SH-SY5Y (cell line): ENCODE measurements at regions not wholly inside any gene's neighbourhood (a gene's known extent, or its start where the extent isn't known, plus 50 kb on each side); places are given as distances from the start of the nearest gene placed in this dataset.

ENCODE experiments used
- GATA2 ChIP-seq: IDR thresholded peaks from 2 replicates; pipeline ENCODE4 v1.6.1; 2011; ENCODE audit warnings: mild to moderate bottlenecking, low read depth, low read length
- GATA3 ChIP-seq: IDR thresholded peaks from 2 replicates; pipeline ENCODE4 v1.6.1; 2011; ENCODE audit warnings: low read depth, mild to moderate bottlenecking, low read length, moderate library complexity

DNA sequence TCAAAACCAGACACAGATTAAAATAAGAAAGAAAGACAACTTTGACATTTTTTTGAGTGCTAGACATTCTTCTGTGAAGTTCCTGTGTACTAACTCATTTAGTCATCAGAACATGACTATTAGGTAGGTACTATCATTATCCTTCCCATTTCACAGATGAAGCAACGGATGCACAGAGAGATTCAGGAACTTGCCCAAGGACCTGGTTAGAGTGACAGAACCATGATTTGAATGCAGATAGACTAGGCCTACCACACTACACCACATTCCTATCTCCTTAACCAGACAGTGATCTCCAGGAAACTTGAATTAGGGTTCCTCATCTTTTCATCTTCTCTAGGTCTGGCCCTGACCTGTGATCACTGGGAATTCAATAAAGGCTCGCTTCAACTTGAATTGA lies 54.4 kb upstream of the MED13L start:
- TF ChIP-seq GATA2 (no peak), GATA3 (no peak)

GRCh38 chr12:116332705-116333380 lies 55.4 kb upstream of the MED13L start:
- TF ChIP-seq GATA3 = no peak
- no peak for TF ChIP-seq GATA2

GRCh38 chr12:116333402-116333801 lies 55.9 kb upstream of the MED13L start:
- no peak for TF ChIP-seq GATA3
- no peak for TF ChIP-seq GATA2

DNA sequence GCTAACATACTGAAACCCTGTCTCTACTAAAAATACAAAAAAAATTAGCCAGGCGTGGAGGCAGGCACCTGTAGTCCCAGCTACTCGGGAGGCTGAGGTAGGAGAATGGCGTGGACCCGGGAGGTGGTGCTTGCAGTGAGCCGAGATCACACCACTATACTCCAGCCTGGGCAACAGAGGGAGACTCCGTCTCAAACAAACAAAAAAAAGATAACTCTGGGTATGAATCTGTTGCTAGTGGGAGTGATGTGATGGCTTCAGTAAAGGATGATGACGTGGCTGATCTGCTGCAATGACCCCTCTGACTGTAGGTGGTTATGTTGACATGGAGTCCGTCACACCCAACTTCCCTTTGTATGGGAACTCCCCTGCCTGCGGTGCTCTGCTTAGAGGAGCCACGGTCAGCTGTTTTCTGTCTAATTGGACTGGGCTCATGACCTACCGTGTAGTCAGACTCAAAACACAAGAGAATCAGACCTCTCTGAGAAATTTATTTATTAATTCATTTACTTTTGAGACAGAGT lies 59.1 kb upstream of the MED13L start:
- TF ChIP-seq GATA3 = no peak
- TF ChIP-seq GATA2 = no peak

- TF ChIP-seq GATA3 (no peak), GATA2 (no peak)
These were observed 59.8 kb upstream of the MED13L start for GRCh38 chr12:116337312-116337711.

DNA sequence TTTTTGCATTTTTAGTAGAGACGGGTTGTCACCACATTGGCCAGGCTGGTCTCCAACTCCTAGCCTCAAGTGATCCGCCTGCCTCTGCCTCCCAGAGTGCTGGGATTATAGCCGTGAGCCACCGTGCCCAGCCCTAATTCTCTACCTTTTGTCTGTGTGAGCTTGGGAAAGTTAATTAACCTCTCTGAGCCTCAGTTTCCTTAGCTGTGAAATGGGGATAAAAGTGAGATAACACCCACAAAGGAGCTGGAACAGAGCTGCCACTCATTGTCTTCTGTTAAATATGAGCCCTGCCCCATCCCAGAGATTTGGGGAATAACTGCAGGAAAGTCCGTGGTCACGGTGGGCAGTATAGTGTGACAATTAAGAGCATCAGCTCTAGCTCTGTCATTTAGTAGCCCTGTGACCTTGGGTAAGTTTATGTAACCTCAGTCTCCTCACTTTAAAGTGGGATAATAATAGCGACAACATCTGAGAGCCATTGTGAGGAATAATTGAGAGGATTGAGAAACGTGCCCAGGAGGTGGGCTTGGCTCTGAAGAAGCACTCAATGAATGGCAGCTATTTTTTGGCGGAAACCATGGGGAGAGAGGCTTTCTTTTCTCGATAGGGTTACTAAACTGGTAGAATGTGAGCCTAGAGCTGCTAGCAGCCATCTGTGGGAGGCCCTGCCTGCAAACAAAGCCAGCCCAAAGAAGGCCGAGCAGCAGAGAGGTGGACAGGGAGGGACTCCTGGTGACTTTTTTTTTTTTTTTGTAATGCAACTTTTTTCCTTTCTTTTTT lies 60.8 kb upstream of the MED13L start:
- TF ChIP-seq GATA3 (no peak), GATA2 (no peak)

DNA sequence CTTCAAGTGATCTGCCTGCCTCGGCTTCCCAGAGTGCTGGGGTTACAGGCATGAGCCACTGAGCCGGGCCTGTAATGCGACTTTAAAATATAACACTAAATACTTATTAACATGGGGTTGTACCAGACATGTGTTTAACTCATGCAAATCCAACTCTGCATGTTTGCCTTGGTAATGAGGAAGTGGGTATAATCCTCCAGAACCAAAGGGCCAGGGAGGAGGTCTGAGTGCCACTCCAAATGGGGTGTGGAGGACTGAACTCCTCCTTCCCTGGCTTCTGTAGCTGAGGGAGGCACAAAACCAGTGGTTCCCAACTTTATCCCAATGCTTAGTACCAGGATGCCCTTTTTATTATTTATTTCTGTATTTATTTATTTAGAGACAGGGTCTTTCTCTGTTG lies 61.6 kb upstream of the MED13L start:
- TF ChIP-seq GATA2 = no peak
- no peak for TF ChIP-seq GATA3

- no peak for TF ChIP-seq GATA3
These were observed 62.4 kb upstream of the MED13L start for GRCh38 chr12:116339800-116340371.

- no peak for TF ChIP-seq GATA3
- no peak for TF ChIP-seq GATA2
These were observed 65.9 kb upstream of the MED13L start for GRCh38 chr12:116343331-116343884.

DNA sequence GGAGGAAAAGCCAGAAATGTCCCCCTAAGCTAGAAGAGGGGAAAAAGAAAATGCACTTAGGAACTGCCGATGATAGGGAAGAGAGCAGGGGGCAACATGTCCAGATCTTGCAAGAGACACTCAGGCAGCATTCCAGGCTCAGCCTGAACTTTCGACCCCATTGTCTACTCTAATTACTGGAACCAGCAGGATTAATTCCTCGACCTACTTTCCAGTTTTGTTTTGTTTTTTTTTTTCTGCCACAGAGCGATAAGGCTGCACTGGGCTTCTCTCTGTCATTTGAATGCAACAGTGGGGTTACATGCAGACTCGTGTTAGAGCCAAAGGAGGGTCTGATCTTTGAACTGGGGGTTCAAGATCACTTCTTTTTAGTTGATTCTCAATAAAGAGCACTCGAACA lies 68.7 kb upstream of the MED13L start:
- no peak for TF ChIP-seq GATA2
- TF ChIP-seq GATA3 = no peak

DNA sequence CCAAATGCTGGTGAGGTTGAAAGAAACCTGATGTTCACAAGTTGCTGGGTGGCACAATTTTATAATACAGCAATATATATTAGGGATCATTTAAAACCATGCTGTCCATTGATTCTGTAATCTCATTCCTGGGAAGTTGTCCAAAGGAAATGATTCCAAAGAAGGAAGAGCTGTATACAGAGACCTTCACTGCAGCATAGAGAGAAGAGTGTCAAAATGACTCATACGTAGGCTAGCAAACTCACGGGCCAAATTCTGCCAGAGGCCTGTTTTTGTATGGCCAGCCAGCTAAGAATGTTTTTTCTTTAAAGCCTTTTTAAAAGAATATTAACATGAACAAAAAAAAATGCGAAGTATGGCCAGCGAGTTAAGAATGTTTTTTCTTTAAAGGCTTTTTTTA lies 69.2 kb upstream of the MED13L start:
- TF ChIP-seq GATA3 = no peak
- TF ChIP-seq GATA2 = no peak

GRCh38 chr12:116347265-116347664 lies 69.8 kb upstream of the MED13L start:
- TF ChIP-seq GATA3 (no peak), GATA2 (no peak)

DNA sequence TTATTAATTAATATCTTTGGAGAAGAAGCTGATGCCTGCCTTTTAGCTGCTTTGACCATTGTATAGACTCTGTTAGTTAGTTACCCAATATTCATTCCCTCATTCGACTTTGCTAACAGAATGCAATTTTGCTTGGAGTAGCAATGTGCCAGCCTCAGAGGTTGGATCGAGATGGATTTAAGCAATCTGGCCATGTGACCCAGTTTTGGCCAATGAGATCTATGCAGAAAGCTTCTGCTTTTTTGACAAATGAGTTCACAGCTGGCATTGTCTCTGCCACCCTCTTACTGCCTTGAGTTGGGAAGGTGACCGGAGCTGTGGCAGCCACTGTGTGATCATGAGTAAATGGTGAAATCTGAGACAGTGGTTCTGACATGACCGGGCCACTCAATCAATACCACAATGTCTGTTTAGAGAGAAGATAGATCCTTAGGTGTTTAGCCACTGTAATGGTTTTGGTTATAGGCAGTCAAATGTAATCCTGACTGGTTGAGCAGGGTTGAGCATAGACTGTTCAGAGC lies 74.9 kb upstream of the MED13L start:
- TF ChIP-seq GATA3 = no peak
- no peak for TF ChIP-seq GATA2

DNA sequence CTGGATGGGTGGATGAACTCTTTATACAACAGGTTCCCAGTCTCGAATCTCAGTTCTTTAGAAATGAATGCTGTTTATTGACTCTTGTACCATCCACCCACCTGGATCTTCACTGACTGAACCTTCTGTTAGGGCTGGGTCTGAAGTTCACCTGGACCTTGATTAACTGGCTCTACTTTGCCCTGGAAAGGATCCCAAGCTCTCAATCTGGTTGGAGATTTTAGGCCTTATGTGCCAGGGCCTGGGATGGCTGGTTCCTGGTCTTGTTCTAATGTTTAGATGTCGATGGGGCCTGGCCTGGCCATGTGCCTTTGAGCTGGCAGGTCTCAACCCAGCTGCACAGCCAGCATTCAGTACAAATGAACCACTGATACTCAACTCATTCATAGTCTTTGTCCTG lies 76.5 kb upstream of the MED13L start:
- TF ChIP-seq GATA2 (no peak), GATA3 (no peak)
